Ishikawa (cell line): ENCODE measurements at regions not wholly inside any gene's neighbourhood (a gene's known extent, or its start where the extent isn't known, plus 50 kb on each side); places are given as distances from the start of the nearest gene placed in this dataset.

Source experiments
- CEBPB ChIP-seq: IDR thresholded peaks from 2 replicates; pipeline ENCODE4 v1.6.1; 2012
- CREB1 ChIP-seq: IDR thresholded peaks from 2 replicates; pipeline ENCODE4 v1.6.1; 2012; ENCODE audit warnings: low read depth
- EP300 ChIP-seq: IDR thresholded peaks from 2 replicates; pipeline ENCODE4 v1.6.1; 2012; ENCODE audit warnings: borderline replicate concordance
- MAX ChIP-seq: IDR thresholded peaks from 2 replicates; pipeline ENCODE4 v1.6.1; 2012
- NFIC ChIP-seq: IDR thresholded peaks from 2 replicates; pipeline ENCODE4 v1.6.1; 2012
- RAD21 ChIP-seq: IDR thresholded peaks from 2 replicates; pipeline ENCODE4 v1.6.1; 2012; ENCODE audit warnings: low read depth
- REST ChIP-seq: IDR thresholded peaks from 2 replicates; pipeline ENCODE4 v1.6.1; 2012; ENCODE audit warnings: low read depth, mild to moderate bottlenecking
- TAF1 ChIP-seq: IDR thresholded peaks from 2 replicates; pipeline ENCODE4 v1.6.1; 2012; ENCODE audit warnings: low read depth, mild to moderate bottlenecking
- TEAD4 ChIP-seq: IDR thresholded peaks from 2 replicates; pipeline ENCODE4 v1.6.1; 2012
- YY1 ChIP-seq: IDR thresholded peaks from 2 replicates; pipeline ENCODE4 v1.6.1; 2012; ENCODE audit warnings: low read depth
- ZBTB7A ChIP-seq: IDR thresholded peaks from 2 replicates; pipeline ENCODE4 v1.6.1; 2012; ENCODE audit warnings: low read depth

GRCh38 chr10:42943025-42943818 lies 133.6 kb upstream of the RET start:
- TF ChIP-seq NFIC, result no peak
- TF ChIP-seq MAX, result no peak
- TF ChIP-seq EP300, result no peak
- TF ChIP-seq CEBPB, result no peak
- no peak for TF ChIP-seq REST
- no peak for TF ChIP-seq YY1
- no peak for TF ChIP-seq ZBTB7A
- no peak for TF ChIP-seq CREB1
- TF ChIP-seq TAF1, result no peak
- TF ChIP-seq RAD21, result no peak
- TF ChIP-seq TEAD4, result no peak
